Upper lobe of left lung (tissue), 4 donors: ENCODE measurements at regions not wholly inside any gene's neighbourhood (a gene's known extent, or its start where the extent isn't known, plus 50 kb on each side); places are given as distances from the start of the nearest gene placed in this dataset.

Experiments used
- CTCF ChIP-seq, 6 experiments: fragments of 450-650 bp in 4 of 6; fragments of 200-600 bp in 2 of 6; sonication (generic) in 2 of 6; IDR thresholded peaks; one replicate each; pipeline ENCODE4 v1.5.1; 2016 to 2019; ENCODE audit warnings: antibody characterized with exemption in 6 of 6
- POLR2A ChIP-seq, 4 donors: fragments of 450-650 bp; IDR thresholded peaks; one replicate each; pipeline ENCODE4 v1.5.1; 2016 to 2017; ENCODE audit warnings: antibody characterized with exemption in 4 of 4, mild to moderate bottlenecking in 2 of 4

GRCh38 chr3:30263238-30263924, 343.0 kb upstream of the TGFBR2 start:
- no peak for TF ChIP-seq POLR2A (IDR thresholded peaks at IDR 0.05)
- TF ChIP-seq CTCF (IDR thresholded peaks at IDR 0.05) = no peak
